Astrocyte of the cerebellum (primary cell): ENCODE measurements at regions not wholly inside any gene's neighbourhood (a gene's known extent, or its start where the extent isn't known, plus 50 kb on each side); places are given as distances from the start of the nearest gene placed in this dataset.
"Not testable (repeated sequence)": the region's sequence is repeated elsewhere in the genome, so short reads cannot be mapped to it uniquely, and the experiment has no call there.

ENCODE experiments used
- DNase-seq: peaks from one replicate; pipeline ENCODE4 v3.0.0-alpha.2; 2011; ENCODE audit warnings: low read depth
- H3K4me3 ChIP-seq: 2 replicates; pipeline ENCODE4 v1.5.1; 2011; ENCODE audit warnings: mild to moderate bottlenecking, low read depth, low read length, moderate library complexity
- CTCF ChIP-seq: IDR thresholded peaks from 2 replicates; pipeline ENCODE4 v1.5.1; 2012; ENCODE audit warnings: low read length, low read depth, moderate library complexity, mild to moderate bottlenecking; ENCODE audit errors: missing control alignments
- in situ Hi-C: cut with HindIII; loops from 2 replicates; pipeline ENCODE4 v1.10.0; 2017; ENCODE audit warnings: low sequenced_read_pairs

GRCh38 chr11:26867286-26867685 is 126.6 kb upstream of the FIBIN start:
- in situ Hi-C loops: no loop called here

GRCh38 chr11:26878959-26879581 is 114.8 kb upstream of the FIBIN start:
- no peak overlapping the region for H3K4me3 ChIP-seq
- no peak for DNase-seq
- TF ChIP-seq CTCF: no peak
- in situ Hi-C loops: no loop called here

More at GRCh38 chr11:26867286-26867685, 126.6 kb upstream of the FIBIN start:
- DNase-seq: no peak
- TF ChIP-seq CTCF: no peak
- H3K4me3 ChIP-seq: no peak overlapping the region

- H3K4me3 ChIP-seq, in situ Hi-C loops, DNase-seq: not testable (repeated sequence)
These were observed 111.5 kb upstream of the FIBIN start for GRCh38 chr11:26882363-26882880.

GRCh38 chr11:26891501-26891900 is 102.4 kb upstream of the FIBIN start:
- in situ Hi-C loops: no loop called here
- no peak for TF ChIP-seq CTCF
- DNase-seq: no peak
- H3K4me3 ChIP-seq: no peak overlapping the region

GRCh38 chr11:26896719-26897118 is 97.2 kb upstream of the FIBIN start:
- in situ Hi-C loops: no loop called here
- no peak for TF ChIP-seq CTCF
- DNase-seq: no peak
- H3K4me3 ChIP-seq: no peak overlapping the region

- no peak overlapping the region for H3K4me3 ChIP-seq
- DNase-seq: no peak
- in situ Hi-C loops: no loop called here
- TF ChIP-seq CTCF: no peak
These were observed 95.1 kb upstream of the FIBIN start for GRCh38 chr11:26898799-26899198.

- in situ Hi-C loops: no loop called here
- H3K4me3 ChIP-seq: no peak overlapping the region
- TF ChIP-seq CTCF: no peak
- peak; percentile 37 for DNase-seq
These were observed 92.8 kb upstream of the FIBIN start for GRCh38 chr11:26901162-26901561.
